Fibroblast of the conjunctiva (primary cell): ENCODE measurements at regions not wholly inside any gene's neighbourhood (a gene's known extent, or its start where the extent isn't known, plus 50 kb on each side); places are given as distances from the start of the nearest gene placed in this dataset.
A peak's percentile ranks its signal among the peaks of the same experiment; 100 is the strongest.
"Not testable (repeated sequence)": the region's sequence is repeated elsewhere in the genome, so short reads cannot be mapped to it uniquely, and the experiment has no call there.

ENCODE experiments used
- DNase-seq: peaks from one replicate; pipeline ENCODE4 v3.0.0-alpha.2; 2010; ENCODE audit warnings: low read depth

- not testable (repeated sequence) for DNase-seq
Measured at GRCh38 chr3:48101301-48101650, 85.1 kb upstream of the MAP4 start.

DNA sequence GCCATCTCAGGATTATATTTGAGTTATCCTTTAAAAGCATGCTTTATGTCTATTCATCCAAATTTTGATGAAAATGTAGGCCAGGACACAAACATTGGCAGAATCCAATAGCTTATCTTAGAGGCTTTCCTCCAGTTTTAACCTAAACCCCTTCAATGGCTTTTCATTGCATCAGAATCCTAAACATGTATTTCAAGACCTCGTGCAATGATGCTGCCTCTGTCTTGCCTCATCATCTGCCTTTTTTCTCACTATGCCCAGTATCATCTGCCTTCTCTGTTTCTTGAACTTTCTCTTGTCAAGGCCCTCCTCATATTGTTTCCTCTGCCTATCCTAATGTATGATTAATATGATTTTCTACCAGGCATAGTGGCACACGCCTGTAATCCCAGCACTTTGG, 76.1 kb upstream of the MAP4 start:
- DNase-seq: no peak

GRCh38 chr3:48090166-48090939, 74.1 kb upstream of the MAP4 start:
- no peak for DNase-seq

GRCh38 chr3:48088749-48089466, 72.7 kb upstream of the MAP4 start:
- DNase-seq: peak; percentile 94

DNA sequence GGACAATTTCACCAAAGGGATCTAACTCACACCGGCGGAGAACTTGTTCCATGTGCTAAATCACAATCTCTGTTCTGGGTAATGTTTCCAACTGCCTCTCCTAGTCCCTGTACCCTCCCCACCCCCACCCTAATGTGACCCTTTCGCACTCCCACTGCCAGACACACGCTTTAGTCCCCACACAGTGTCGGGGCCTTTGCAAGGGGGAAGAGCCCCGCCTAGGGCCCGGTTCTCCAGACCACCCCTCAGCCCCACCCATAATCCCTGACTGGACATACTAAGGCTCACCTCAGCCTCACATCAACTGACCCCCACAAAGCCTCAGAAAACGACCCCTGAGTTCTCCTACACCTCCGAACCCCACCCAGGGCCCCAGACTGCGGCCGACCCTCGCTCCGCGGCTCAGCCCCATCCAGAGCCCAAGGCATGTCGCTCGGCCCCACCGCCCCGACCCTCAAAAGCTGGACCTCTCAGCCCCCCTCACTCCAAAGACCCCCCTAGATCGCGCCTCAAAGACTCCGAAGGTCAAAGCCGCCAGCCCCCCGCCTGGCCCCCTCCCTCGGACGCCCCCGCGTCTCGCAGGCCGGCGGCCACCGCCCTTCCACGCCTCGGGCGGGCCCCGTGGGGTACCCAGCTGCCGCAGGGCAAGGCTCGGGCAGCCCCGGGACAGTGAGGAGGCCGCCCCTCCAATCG, 72.0 kb upstream of the MAP4 start:
- peak; percentile 20 for DNase-seq

GRCh38 chr3:48086705-48087104, 70.5 kb upstream of the MAP4 start:
- DNase-seq: peak; percentile 8

GRCh38 chr3:48084929-48085328, 68.7 kb upstream of the MAP4 start:
- DNase-seq: no peak

- DNase-seq: no peak
Measured at GRCh38 chr3:48084170-48084569, 68.0 kb upstream of the MAP4 start.

DNA sequence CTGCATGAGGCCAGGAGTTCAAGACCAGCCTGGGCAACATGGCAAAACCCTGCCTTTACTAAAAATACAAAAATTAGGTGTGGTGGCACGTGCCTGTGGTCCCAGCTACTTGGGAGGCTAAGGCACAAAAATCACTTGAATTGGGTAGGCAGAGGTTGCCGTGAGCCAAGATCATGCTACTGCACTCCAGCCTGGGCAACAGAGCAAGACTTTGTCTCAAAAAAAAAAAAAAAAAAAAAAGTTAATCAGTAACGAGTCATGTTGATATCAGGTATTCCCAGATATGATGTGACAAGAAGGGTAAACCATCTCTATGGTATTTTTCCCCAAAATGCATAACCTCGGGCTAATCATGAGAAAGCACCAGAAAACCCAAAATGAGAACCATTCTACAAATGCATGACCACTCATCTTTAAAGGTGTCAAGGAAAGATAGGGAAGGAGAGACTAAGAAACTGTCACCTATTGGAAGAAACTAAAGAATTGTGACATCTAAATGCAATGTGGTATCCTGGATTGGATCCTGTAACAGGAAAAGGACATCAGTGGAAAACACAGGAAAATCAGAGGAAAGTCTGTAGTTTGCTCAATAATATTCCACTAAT, 66.5 kb upstream of the MAP4 start:
- no peak for DNase-seq

GRCh38 chr3:48077815-48078214, 61.6 kb upstream of the MAP4 start:
- DNase-seq: no peak

- no peak for DNase-seq
Measured at GRCh38 chr3:48070030-48070429, 53.8 kb upstream of the MAP4 start.

DNA sequence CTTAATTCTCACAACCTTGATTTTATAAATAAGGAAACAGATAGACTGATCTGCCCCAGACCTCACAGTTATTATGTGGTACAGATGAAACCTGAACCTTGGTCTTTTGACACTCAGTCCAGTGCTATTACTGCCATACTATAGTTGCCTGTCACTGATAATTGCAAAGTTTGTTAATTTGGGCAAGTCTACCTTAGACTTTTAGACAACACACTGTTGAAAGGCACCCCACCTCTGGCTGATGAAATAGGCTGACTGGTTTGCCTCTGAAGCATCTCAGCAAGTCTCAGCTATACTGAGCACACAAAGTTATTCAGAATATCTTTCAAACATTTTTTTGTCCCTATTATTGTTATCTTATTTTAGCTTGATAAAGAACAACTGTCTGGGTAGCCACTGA, 53.1 kb upstream of the MAP4 start:
- DNase-seq: no peak

- no peak for DNase-seq
Measured at GRCh38 chr3:48068886-48069285, 52.7 kb upstream of the MAP4 start.

DNA sequence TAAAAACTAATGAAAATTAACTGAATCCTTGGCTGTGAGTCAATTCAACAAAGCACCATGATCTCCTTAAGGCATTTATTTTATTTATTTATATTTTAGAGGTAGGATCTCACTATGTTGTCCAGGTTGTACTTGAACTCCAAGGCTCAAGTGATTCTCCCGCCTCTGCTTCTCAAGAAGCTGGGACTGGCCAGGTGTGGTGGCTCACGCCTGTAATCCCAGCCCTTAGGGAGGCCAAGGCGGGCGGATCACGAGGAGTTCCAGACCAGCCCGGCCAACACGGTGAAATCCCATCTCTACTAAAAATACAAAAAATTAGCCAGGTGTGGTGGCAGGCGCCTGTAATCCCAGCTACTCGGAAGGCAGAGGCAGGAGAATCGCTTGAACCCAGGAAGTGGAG, 52.1 kb upstream of the MAP4 start:
- not testable (repeated sequence) for DNase-seq

- DNase-seq: no peak
Measured at GRCh38 chr3:48067271-48067670, 51.1 kb upstream of the MAP4 start.
